Astrocyte (in vitro differentiated cells and primary cell): ENCODE measurements at regions not wholly inside any gene's neighbourhood (a gene's known extent, or its start where the extent isn't known, plus 50 kb on each side); places are given as distances from the start of the nearest gene placed in this dataset.

Experiments used
- DNase-seq: peaks from one replicate; pipeline ENCODE4 v3.0.0-alpha.2; 2010; ENCODE audit warnings: low read depth
- FAIRE-seq: peaks from 2 replicates; lab custom pipeline; 2011; peaks lifted over from hg19 to GRCh38; lab: Jason Lieb, UNC
- H2AFZ ChIP-seq: 2 replicates; pipeline ENCODE4 v1.6.0; 2012; ENCODE audit warnings: low read depth, low read length, inconsistent platforms
- H3K27ac ChIP-seq: 2 replicates; pipeline ENCODE4 v1.5.1; 2011; ENCODE audit warnings: low read depth, low read length, inconsistent platforms
- H3K27me3 ChIP-seq: 2 replicates; pipeline ENCODE4 v1.6.0; 2011; ENCODE audit warnings: low read length, inconsistent platforms; ENCODE audit not compliant: insufficient read depth
- H3K36me3 ChIP-seq: 2 replicates; pipeline ENCODE4 v1.5.1; 2011; ENCODE audit warnings: low read length, inconsistent platforms; ENCODE audit not compliant: insufficient read depth
- H3K4me1 ChIP-seq: 2 replicates; pipeline ENCODE4 v1.5.1; 2011; ENCODE audit warnings: low read length, inconsistent platforms; ENCODE audit not compliant: insufficient read depth
- H3K4me2 ChIP-seq: 2 replicates; pipeline ENCODE4 v1.6.0; 2012; ENCODE audit warnings: low read length, inconsistent platforms
- H3K4me3 ChIP-seq: 2 replicates; pipeline ENCODE4 v1.5.1; 2011; ENCODE audit warnings: low read depth, mild to moderate bottlenecking, low read length, inconsistent platforms; ENCODE audit not compliant: insufficient read depth
- H3K79me2 ChIP-seq: 2 replicates; pipeline ENCODE4 v1.6.0; 2012; ENCODE audit warnings: mild to moderate bottlenecking, low read length, inconsistent platforms; ENCODE audit not compliant: insufficient read depth
- H3K9ac ChIP-seq: 2 replicates; pipeline ENCODE4 v1.6.0; 2012; ENCODE audit warnings: mild to moderate bottlenecking, low read length, inconsistent platforms
- H3K9me3 ChIP-seq: 2 replicates; pipeline ENCODE4 v1.5.1; 2012; ENCODE audit warnings: low read depth, mild to moderate bottlenecking, low read length, inconsistent platforms; ENCODE audit not compliant: insufficient read depth
- H4K20me1 ChIP-seq: 2 replicates; pipeline ENCODE4 v1.6.0; 2012; ENCODE audit warnings: low read length, inconsistent platforms; ENCODE audit not compliant: insufficient read depth
- H3K27ac Mint-ChIP-seq: one replicate; pipeline ENCODE4 v1.8.0; 2021; ENCODE audit warnings: mild to moderate bottlenecking, mixed read lengths; ENCODE audit not compliant: unreplicated experiment
- H3K27me3 Mint-ChIP-seq: one replicate; pipeline ENCODE4 v1.8.0; 2021; ENCODE audit warnings: low read depth, mixed read lengths; ENCODE audit not compliant: unreplicated experiment
- H3K36me3 Mint-ChIP-seq: one replicate; pipeline ENCODE4 v1.8.0; 2021; ENCODE audit warnings: low read depth, mixed read lengths; ENCODE audit not compliant: unreplicated experiment
- H3K4me1 Mint-ChIP-seq: one replicate; pipeline ENCODE4 v1.8.0; 2021; ENCODE audit warnings: low read depth, mixed read lengths; ENCODE audit not compliant: unreplicated experiment
- H3K4me3 Mint-ChIP-seq: one replicate; pipeline ENCODE4 v1.8.0; 2021; ENCODE audit warnings: mild to moderate bottlenecking, moderate library complexity, mixed read lengths; ENCODE audit not compliant: unreplicated experiment
- H3K9me3 Mint-ChIP-seq: one replicate; pipeline ENCODE4 v1.8.0; 2021; ENCODE audit warnings: mild to moderate bottlenecking, mixed read lengths; ENCODE audit not compliant: unreplicated experiment
- EZH2 ChIP-seq: IDR thresholded peaks from 2 replicates; pipeline ENCODE4 v1.6.1; 2012; ENCODE audit warnings: mild to moderate bottlenecking, low read length, inconsistent platforms; ENCODE audit not compliant: insufficient read depth
- TF ChIP-seq, protein P1 (sequence below): IDR thresholded peaks from 2 replicates; pipeline ENCODE4 v1.5.1; 2011; ENCODE audit warnings: low read depth, mild to moderate bottlenecking, inconsistent platforms, low read length, moderate library complexity; ENCODE audit not compliant: insufficient read depth

DNA sequence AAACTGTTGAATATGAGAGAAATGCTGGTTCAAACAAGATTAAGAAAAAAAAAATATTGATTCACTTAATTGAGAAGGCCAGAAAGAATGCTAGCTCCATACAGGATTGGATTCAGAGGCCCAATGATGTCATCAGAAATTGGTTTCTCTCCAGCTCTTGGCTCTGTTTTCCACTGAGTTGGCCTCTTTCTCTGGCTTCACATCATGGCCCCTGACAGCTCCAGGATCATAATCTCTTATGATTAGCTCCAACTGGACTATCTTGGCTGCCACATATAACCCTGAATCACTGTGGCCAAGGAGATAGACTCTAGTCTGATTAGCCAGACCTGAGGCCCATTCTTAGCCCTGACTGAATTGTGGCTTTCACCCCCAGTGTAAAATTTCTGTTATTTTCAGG lies 244.7 kb upstream of the GRAMD2B start:
- TF ChIP-seq EZH2, result no peak
- TF ChIP-seq, protein P1, sequence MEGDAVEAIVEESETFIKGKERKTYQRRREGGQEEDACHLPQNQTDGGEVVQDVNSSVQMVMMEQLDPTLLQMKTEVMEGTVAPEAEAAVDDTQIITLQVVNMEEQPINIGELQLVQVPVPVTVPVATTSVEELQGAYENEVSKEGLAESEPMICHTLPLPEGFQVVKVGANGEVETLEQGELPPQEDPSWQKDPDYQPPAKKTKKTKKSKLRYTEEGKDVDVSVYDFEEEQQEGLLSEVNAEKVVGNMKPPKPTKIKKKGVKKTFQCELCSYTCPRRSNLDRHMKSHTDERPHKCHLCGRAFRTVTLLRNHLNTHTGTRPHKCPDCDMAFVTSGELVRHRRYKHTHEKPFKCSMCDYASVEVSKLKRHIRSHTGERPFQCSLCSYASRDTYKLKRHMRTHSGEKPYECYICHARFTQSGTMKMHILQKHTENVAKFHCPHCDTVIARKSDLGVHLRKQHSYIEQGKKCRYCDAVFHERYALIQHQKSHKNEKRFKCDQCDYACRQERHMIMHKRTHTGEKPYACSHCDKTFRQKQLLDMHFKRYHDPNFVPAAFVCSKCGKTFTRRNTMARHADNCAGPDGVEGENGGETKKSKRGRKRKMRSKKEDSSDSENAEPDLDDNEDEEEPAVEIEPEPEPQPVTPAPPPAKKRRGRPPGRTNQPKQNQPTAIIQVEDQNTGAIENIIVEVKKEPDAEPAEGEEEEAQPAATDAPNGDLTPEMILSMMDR, result no peak
- Histone ChIP-seq H2AFZ (no peak overlapping the region), H3K36me3 (no peaks in the 10 kb centered on the region), H3K79me2 (no peaks in the 10 kb centered on the region), H3K9ac (no peak overlapping the region), H4K20me1 (no peaks in the 10 kb centered on the region), H3K27ac (no peak overlapping the region), H3K4me3 (no peak overlapping the region), H3K9me3 (no peaks in the 10 kb centered on the region), H3K4me2 (no peak overlapping the region), H3K4me1 (no peaks in the 10 kb centered on the region), H3K27me3 (no peaks in the 10 kb centered on the region)
- Mint-ChIP-seq H3K4me1 (no peaks in the 10 kb centered on the region), H3K4me3 (no peak overlapping the region), H3K9me3 (peaks cover 6% of the 10 kb centered on the region), H3K36me3 (no peaks in the 10 kb centered on the region), H3K27ac (no peak overlapping the region), H3K27me3 (no peaks in the 10 kb centered on the region)
- FAIRE-seq, result no peak
- DNase-seq, result peak; percentile 86

DNA sequence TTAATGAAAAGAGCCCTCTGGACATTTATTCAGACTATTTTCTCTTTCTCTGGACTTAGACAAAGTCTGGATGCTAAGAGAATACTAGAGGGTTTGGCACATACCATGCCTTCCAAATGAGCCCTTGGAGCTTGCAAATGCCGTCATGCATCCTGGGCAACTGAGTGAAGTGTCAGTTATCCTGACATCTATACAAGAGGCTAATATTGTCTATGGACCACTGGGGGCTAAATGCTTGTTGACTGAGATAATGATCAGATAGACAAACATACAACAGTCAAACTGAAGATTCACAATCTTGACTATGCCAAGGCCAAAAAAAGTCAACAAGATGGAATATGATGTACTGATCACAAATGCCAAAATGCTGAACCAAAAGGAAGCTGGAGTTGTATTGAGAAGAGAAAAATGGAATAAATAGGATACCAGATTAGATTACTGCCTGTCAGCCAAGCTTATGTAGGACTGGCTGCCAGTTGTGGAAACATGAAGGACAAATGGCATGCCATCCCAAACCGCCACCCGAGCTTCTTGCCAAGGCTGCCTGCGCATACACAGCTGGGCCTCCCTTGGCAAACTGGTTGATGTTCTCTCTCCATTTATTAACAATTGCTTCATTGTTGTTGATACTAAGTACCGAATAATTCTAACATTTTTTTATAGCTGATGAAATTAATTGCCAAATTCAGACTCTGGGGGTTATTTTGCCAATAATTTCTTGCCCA lies 240.1 kb upstream of the GRAMD2B start:
- no peak overlapping the region for H3K9ac ChIP-seq
- FAIRE-seq, result no peak
- H3K36me3 ChIP-seq, result no peaks in the 10 kb centered on the region
- no peaks in the 10 kb centered on the region for H4K20me1 ChIP-seq
- no peaks in the 10 kb centered on the region for H3K36me3 Mint-ChIP-seq
- H3K4me2 ChIP-seq, result no peak overlapping the region
- no peaks in the 10 kb centered on the region for H3K27me3 Mint-ChIP-seq
- no peaks in the 10 kb centered on the region for H3K79me2 ChIP-seq
- H2AFZ ChIP-seq, result no peak overlapping the region
- DNase-seq, result no peak
- H3K27me3 ChIP-seq, result no peaks in the 10 kb centered on the region
- no peaks in the 10 kb centered on the region for H3K9me3 ChIP-seq
- no peak overlapping the region for H3K4me3 Mint-ChIP-seq
- no peak overlapping the region for H3K27ac Mint-ChIP-seq
- TF ChIP-seq EZH2, result no peak
- TF ChIP-seq, protein P1, result no peak
- peaks cover 2% of the 10 kb centered on the region for H3K9me3 Mint-ChIP-seq
- no peaks in the 10 kb centered on the region for H3K4me1 Mint-ChIP-seq
- H3K27ac ChIP-seq, result no peak overlapping the region
- no peak overlapping the region for H3K4me3 ChIP-seq
- H3K4me1 ChIP-seq, result no peaks in the 10 kb centered on the region

DNA sequence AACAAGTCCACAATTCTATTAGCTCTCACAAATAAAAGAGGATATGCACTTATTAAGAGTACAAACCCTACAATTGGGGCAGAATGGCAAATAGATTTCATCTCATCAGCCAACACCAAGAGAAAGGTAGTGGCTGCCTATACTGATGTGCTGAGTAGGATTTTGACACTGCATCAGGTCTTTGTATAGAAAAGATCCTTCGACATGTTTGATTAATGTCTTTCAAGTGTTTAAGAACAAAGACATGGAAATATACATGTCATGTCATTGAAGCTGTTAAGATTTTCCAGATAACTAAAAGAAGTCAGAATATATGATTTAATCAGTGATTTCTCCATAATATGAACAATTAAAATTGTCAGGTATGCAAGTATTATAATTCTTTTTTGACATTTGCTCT lies 238.7 kb upstream of the GRAMD2B start:
- Mint-ChIP-seq H3K27ac (no peak overlapping the region), H3K9me3 (peaks cover 2% of the 10 kb centered on the region), H3K36me3 (no peaks in the 10 kb centered on the region), H3K4me1 (peaks cover 5% of the 10 kb centered on the region), H3K27me3 (no peaks in the 10 kb centered on the region), H3K4me3 (no peak overlapping the region)
- Histone ChIP-seq H3K4me2 (no peak overlapping the region), H3K9me3 (no peaks in the 10 kb centered on the region), H3K9ac (no peak overlapping the region), H3K79me2 (no peaks in the 10 kb centered on the region), H3K27me3 (no peaks in the 10 kb centered on the region), H3K4me1 (no peaks in the 10 kb centered on the region), H3K4me3 (no peak overlapping the region), H3K36me3 (no peaks in the 10 kb centered on the region), H4K20me1 (no peaks in the 10 kb centered on the region), H2AFZ (no peak overlapping the region), H3K27ac (no peak overlapping the region)
- no peak for FAIRE-seq
- no peak for DNase-seq
- TF ChIP-seq EZH2, result no peak
- TF ChIP-seq, protein P1, result no peak
